Right cardiac atrium (tissue), 5 donors: ENCODE measurements at regions not wholly inside any gene's neighbourhood (a gene's known extent, or its start where the extent isn't known, plus 50 kb on each side); places are given as distances from the start of the nearest gene placed in this dataset.
A peak's percentile ranks its signal among the peaks of the same experiment; 100 is the strongest.

Experiments used
- ATAC-seq, 2 donors: fragments of 200-7000 bp; cut with Tn5 transposase; one replicate each; pipeline versions ENCODE4 v1.8.0 to v1.9.1; 2020; ENCODE audit warnings: moderate library complexity in 2 of 2, mild to moderate bottlenecking in 1 of 2
- DNase-seq, 3 donors: peaks; one replicate each; pipeline ENCODE4 v3.0.0-alpha.2; 2020
- H3K27ac ChIP-seq: one replicate; pipeline ENCODE4 v1.5.1; 2013; ENCODE audit warnings: mild to moderate bottlenecking, low read length, control low read depth, moderate library complexity
- H3K27me3 ChIP-seq: one replicate; pipeline ENCODE4 v1.6.1; 2013; ENCODE audit not compliant: control insufficient read depth, insufficient read depth
- H3K4me1 ChIP-seq: one replicate; pipeline ENCODE4 v1.6.1; 2013; ENCODE audit warnings: low read length; ENCODE audit not compliant: control insufficient read depth, insufficient read depth
- H3K4me3 ChIP-seq: one replicate; pipeline ENCODE4 v1.5.1; 2013; ENCODE audit warnings: low read length, control low read depth
- H3K9me3 ChIP-seq: one replicate; pipeline ENCODE4 v1.6.1; 2013; ENCODE audit warnings: low read length; ENCODE audit not compliant: control insufficient read depth
- WGBS: extraction: QIAGEN DNeasy Blood & Tissue Kit; methylation state at CpG from one replicate; pipeline ENCODE4 v1.1.7; 2013; 5-methylcytosine and 5-hydroxymethylcytosine counted together
- intact Hi-C, 4 donors: fragments of 100-400 bp; cut with DNase I; formaldehyde crosslinking; loops; one replicate each; pipeline versions ENCODE4 v1.11.0 to v1.14.0; 2022 to 2023
- donor health status: healthy with polysubstance abuse.
- donor health status: DM: no; HTN: yes; CAD: no.
- donor health status: DM: no; HTN: no; CAD: no.
- donor health status: DM: no; HTN: yes; CAD: no; lungs with severe emphysema.
- donor health status: DM: yes; HTN: yes; CAD: no.

DNA sequence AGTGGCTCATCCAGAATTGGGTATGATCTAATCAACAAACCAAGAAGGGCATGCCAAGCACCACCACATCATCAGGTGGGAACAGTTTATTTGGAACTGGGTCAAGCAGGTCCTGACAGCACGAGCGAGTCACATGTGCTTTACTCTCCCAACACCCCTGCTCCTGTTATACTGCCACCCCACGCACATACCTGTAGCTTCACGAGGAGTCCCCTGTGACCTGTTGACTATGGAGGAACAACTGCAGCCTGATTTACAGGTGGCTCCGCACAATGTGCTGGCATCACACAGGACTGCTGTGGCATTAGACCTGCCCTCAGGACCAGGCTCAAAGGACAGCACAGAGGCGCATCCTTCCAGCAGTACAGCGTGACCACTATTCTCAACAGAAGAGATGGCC is 70.8 kb upstream of the LRRN2 start:
- no peaks in the 10 kb centered on the region for H3K27me3 ChIP-seq
- intact Hi-C loops = no loop called here
- no peaks in the 10 kb centered on the region for H3K4me1 ChIP-seq
- H3K9me3 ChIP-seq = no peaks in the 10 kb centered on the region
- H3K27ac ChIP-seq = no peak overlapping the region
- no peak for ATAC-seq
- DNase-seq = no peak
- H3K4me3 ChIP-seq = no peak overlapping the region
- WGBS = 92% methylated on average over 7 of the region's 7 CpGs

DNA sequence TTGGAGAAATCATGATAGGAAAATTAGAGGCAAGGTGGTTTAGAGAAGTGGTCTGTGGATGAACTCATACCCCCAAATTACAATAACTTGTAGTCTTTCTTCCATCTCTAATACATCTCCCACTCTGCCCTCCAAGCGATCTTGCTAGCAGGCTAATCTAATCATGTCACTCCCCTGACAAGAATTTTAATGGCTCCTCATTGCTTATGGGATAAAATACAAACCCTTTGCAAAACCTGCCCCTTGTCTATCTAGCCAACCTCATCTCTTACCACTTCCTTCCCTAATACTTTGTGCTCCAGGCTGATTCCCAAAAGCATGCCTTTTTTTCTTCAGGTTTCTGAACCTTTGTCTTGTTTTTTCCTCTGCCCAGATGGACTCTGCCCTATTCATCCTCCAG is 71.3 kb upstream of the LRRN2 start:
- H3K4me3 ChIP-seq = no peak overlapping the region
- ATAC-seq (no peak), DNase-seq (no peak)
- H3K4me1 ChIP-seq = no peaks in the 10 kb centered on the region
- H3K9me3 ChIP-seq = no peaks in the 10 kb centered on the region
- 38% methylated on average over 1 of the region's 1 CpG for WGBS
- no peaks in the 10 kb centered on the region for H3K27me3 ChIP-seq
- no peak overlapping the region for H3K27ac ChIP-seq
- intact Hi-C loops = no loop called here

DNA sequence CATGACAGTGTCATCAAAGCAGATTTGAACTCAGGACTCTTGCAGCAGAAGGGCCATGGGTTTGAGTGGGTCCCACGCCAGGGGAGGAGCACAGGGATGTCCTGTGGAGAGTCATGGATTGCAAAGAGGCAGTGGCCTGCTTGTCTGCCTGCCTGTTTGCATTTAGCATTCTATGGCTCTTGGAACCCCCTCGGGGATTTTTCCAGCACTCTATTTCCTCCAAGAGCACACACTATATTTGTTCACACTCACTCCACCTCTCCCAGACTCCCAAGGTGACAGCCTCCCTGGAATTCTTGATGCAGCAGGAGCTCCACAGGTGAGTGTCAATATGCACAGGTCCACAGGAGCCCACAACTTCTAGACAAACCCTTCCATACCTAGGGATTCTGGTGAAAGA is 73.1 kb upstream of the LRRN2 start:
- DNase-seq (no peak), ATAC-seq (no peak)
- no peak overlapping the region for H3K27ac ChIP-seq
- no peaks in the 10 kb centered on the region for H3K4me1 ChIP-seq
- WGBS = 57% methylated on average over 2 of the region's 2 CpGs
- no peak overlapping the region for H3K4me3 ChIP-seq
- H3K27me3 ChIP-seq = no peaks in the 10 kb centered on the region
- no peaks in the 10 kb centered on the region for H3K9me3 ChIP-seq
- intact Hi-C loops = no loop called here

DNA sequence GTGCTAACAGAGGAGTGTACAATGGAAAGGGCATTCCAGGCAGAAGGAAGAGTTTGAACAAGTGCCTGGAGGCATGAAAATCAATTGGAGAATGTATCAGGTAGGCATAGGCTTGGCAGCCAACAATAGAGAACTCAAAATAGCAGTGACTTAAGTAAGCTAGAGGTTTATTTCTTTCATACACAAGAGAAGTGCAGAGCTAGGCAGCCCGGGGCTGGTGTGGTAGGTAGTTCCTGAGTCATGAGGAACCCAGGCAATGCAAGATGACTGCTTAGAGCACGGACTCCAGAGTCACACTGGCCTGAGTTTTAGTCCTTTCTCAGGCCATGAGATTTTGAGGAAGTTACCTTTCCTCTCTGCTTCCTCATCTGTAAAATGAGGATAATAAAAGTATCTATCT is 74.8 kb upstream of the LRRN2 start:
- intact Hi-C loops = loop anchor here in 3 of 4 donors (5.0 to 10.0 kb wide), 3 partner anchors 86 to 198 kb away; no protein-coding TSS in a partner anchor
- DNase-seq (no peak), ATAC-seq (no peak)
- no peak overlapping the region for H3K27ac ChIP-seq
- H3K4me1 ChIP-seq = no peaks in the 10 kb centered on the region
- no peaks in the 10 kb centered on the region for H3K9me3 ChIP-seq
- no peaks in the 10 kb centered on the region for H3K27me3 ChIP-seq
- no peak overlapping the region for H3K4me3 ChIP-seq
- WGBS = 84% methylated on average over 2 of the region's 2 CpGs

DNA sequence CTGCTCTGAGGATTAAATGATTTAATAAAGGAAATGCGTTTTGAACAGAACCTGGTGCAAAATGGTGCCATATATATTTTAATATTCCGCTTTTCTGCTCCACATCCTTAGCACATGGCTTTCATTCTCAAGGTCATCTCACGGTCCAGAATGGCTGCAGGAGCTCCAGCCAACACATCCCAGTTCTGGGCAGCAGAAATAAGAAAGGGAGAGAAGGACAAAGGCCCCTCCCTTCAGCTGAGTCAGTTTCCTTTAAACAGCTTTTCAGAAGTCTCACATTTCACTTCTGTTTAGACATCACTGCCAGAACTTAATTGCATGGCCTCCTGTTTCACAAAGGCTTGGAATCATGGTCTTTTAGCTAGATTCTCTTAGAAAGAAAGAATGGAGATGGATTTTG is 75.2 kb upstream of the LRRN2 start:
- 89% methylated on average over 3 of the region's 3 CpGs for WGBS
- no peaks in the 10 kb centered on the region for H3K27me3 ChIP-seq
- no peak overlapping the region for H3K4me3 ChIP-seq
- no peak overlapping the region for H3K27ac ChIP-seq
- DNase-seq (no peak), ATAC-seq (no peak)
- no peaks in the 10 kb centered on the region for H3K9me3 ChIP-seq
- intact Hi-C loops = loop anchor here in 3 of 4 donors (5.0 to 10.0 kb wide), 3 partner anchors 86 to 198 kb away; no protein-coding TSS in a partner anchor
- no peaks in the 10 kb centered on the region for H3K4me1 ChIP-seq

DNA sequence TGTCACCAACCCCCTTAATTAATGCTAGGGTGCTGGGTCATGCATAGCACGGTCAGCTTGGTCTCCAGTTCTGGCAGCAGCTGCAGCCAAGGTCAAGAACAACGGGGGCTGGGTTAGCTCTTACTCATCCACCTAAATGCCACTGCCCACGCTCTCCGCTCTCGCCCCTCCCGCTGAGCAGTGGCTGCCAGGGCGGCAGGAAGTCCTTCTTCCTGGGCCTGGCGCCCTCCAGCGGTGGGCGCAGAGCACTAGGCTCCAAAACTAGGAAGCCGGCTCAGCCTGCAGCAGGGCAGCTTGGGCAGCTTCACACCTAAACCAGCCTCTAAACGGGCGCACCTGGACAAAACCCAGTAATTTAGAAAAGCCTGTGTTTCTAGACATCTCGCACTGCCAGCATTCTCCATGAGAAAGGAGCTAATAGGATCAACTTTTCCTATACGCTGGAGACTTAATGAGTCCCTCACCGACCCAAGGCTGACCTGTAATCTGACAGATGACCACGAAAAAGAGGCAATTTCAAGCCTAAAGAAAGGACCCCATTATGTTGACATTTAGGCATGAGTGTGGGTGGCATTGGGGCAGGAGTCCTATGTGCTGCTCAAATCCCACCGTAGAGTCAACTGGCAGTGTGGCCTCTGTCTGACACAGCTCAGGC is 78.4 kb upstream of the LRRN2 start:
- H3K27me3 ChIP-seq = no peaks in the 10 kb centered on the region
- no peak overlapping the region for H3K4me3 ChIP-seq
- no peak overlapping the region for H3K27ac ChIP-seq
- intact Hi-C loops = loop anchor here in 3 of 4 donors (5.0 to 10.0 kb wide), 3 partner anchors 89 to 202 kb away; no protein-coding TSS in a partner anchor
- ATAC-seq (peak; percentile 93 to 94), DNase-seq (peak; percentile 79 to 91 (median 90))
- H3K4me1 ChIP-seq = no peaks in the 10 kb centered on the region
- WGBS = 14% methylated on average over 18 of the region's 18 CpGs
- no peaks in the 10 kb centered on the region for H3K9me3 ChIP-seq

DNA sequence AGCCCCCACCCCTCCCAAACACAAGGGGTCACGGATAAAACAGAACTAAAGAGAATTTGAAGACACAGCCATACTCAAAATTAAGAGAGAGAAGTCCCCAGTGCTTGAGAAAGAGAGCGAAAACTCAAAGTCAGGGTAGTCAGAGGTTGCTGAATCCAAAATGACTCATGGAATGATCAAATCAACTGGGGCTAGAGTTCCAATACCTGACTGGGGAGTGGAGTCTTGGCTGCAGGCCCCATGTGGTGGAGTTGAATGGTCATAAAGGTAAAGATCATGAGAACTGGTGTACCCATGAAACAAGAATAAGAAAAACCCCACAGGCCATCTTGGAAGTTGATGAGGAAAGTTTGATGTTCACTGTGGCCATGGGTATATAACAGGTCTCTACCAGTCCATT is 84.5 kb upstream of the LRRN2 start:
- intact Hi-C loops = loop anchor here in 1 of 4 donors (10.0 kb wide), 1 partner anchor 95 kb away; no protein-coding TSS in a partner anchor
- 73% methylated on average over 2 of the region's 2 CpGs for WGBS
- no peaks in the 10 kb centered on the region for H3K27me3 ChIP-seq

DNA sequence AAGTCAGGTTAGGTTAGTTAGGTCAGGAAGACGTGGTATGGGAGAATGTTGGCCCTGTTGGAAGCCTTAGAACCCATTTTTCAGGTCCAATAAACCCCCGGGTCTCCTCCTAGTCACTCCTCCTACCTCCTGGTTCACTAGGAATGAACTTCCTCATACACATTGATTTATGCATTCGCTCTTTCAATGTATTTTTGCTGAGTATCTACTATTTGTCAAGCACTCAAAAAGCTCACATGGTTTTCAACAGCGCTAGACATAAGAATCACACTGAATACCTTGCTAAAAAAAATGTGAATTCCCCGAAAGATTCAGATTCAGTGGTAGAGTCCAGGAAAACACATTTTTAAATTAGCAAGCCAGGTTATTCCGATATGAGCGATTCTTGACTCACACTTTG is 85.8 kb upstream of the LRRN2 start:
- Histone ChIP-seq H3K4me3 (no peak overlapping the region), H3K4me1 (no peaks in the 10 kb centered on the region), H3K27ac (no peak overlapping the region), H3K27me3 (no peaks in the 10 kb centered on the region), H3K9me3 (no peaks in the 10 kb centered on the region)
- 91% methylated on average over 7 of the region's 7 CpGs for WGBS
- intact Hi-C loops = no loop called here
- ATAC-seq (no peak), DNase-seq (no peak)

More for the DNA sequence above, 84.5 kb upstream of the LRRN2 start:
- no peaks in the 10 kb centered on the region for H3K9me3 ChIP-seq
- ATAC-seq = no peak
- no peaks in the 10 kb centered on the region for H3K4me1 ChIP-seq
- H3K4me3 ChIP-seq = no peak overlapping the region
- no peak for DNase-seq
- no peak overlapping the region for H3K27ac ChIP-seq

DNA sequence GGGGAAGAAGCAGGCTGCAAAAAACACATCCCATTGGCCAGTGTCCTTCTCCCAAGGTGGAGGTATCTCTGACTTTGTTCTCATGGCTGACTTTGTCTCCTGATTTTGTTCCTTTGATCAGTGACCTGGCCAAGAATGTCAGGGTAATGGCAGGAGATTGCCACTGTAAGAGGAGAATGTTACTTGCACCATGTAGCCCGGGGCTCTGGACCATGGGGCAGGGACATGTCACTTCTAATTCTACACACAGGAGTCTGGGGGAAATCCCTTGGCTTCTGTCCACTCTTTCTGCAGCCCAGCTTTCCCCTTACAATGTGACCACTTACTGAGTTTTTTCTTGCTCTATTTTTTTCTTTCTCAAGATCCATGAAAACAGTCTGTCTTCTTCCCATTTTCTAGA is 87.7 kb upstream of the LRRN2 start:
- WGBS = 39% methylated on average over 1 of the region's 1 CpG
- no peaks in the 10 kb centered on the region for H3K27me3 ChIP-seq
- no peaks in the 10 kb centered on the region for H3K4me1 ChIP-seq
- H3K9me3 ChIP-seq = no peaks in the 10 kb centered on the region
- no peak overlapping the region for H3K27ac ChIP-seq
- intact Hi-C loops = no loop called here
- no peak for ATAC-seq
- H3K4me3 ChIP-seq = no peak overlapping the region
- no peak for DNase-seq

DNA sequence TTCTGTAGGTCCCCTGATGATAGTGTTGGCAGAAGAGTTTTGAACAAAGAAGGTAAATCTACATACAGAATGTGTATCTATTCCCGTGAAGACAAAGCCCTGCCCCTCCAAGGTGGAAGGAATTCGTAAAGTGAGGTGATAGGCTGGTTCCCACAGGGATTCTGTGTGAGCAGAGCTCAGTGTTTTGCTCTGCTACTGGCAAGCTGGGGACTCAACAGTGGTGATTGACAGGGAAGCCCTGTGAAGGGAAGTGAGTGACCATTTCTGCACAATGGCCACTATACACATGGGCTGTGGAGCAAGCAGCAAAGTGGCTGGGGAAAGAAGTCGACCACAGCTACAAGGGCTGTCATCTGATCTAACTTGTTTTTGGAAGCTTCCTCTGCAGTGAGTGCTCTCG is 90.0 kb upstream of the LRRN2 start:
- DNase-seq = no peak
- ATAC-seq = no peak
- Histone ChIP-seq H3K4me3 (no peak overlapping the region), H3K9me3 (no peaks in the 10 kb centered on the region), H3K27ac (no peak overlapping the region), H3K4me1 (no peaks in the 10 kb centered on the region), H3K27me3 (no peaks in the 10 kb centered on the region)
- 61% methylated on average over 4 of the region's 4 CpGs for WGBS
- intact Hi-C loops = no loop called here

DNA sequence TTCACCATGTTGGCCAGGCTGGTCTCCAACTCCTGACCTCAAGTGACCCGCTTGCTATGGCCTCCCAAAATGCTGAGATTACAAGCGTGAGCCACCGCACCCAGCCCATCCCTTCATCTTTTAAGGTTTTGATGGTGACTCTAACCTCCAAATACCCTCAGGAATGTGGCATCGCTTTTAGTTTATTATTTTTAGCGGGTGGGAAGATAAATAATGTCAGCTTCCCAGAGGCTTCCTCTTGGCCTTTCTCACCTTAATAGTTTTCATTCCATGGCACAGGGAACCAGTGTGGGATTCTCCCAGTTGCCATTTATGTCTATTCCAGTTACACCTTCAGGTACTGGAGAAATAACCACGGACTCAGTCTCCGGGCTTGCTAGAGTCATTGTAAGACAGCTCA is 92.1 kb upstream of the LRRN2 start:
- no peak overlapping the region for H3K27ac ChIP-seq
- no peak overlapping the region for H3K4me3 ChIP-seq
- intact Hi-C loops = no loop called here
- 81% methylated on average over 7 of the region's 7 CpGs for WGBS
- no peak for DNase-seq
- ATAC-seq = no peak
- H3K4me1 ChIP-seq = no peaks in the 10 kb centered on the region
- H3K9me3 ChIP-seq = no peaks in the 10 kb centered on the region
- no peaks in the 10 kb centered on the region for H3K27me3 ChIP-seq

DNA sequence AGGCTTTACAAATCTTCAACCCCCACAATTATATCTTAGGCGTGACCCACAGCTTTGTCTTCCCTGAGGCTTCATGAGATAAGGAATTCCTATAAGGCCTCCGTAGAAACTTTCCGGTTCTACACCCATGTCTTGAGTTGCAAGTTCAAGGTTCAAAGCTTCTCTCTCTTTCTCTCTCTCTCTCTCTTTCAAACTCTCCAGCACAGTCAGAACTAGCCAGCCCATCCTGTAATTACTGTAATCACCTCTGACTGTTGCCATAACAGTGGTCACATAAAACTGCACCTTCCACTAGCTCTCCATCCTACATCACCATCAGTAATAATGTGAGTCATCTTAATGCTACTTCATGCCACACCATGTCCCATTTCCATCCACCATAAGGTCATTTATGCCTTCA is 90.0 kb upstream of the NFASC start:
- Histone ChIP-seq H3K4me1 (no peaks in the 10 kb centered on the region), H3K27ac (no peak overlapping the region), H3K27me3 (no peaks in the 10 kb centered on the region), H3K4me3 (no peak overlapping the region), H3K9me3 (no peaks in the 10 kb centered on the region)
- DNase-seq (no peak), ATAC-seq (no peak)
- WGBS = 64% methylated on average over 3 of the region's 3 CpGs
- intact Hi-C loops = no loop called here
